ENCODE measurements at regions not wholly inside any gene's neighbourhood (a gene's known extent, or its start where the extent isn't known, plus 50 kb on each side); places are given as distances from the start of the nearest gene placed in this dataset.

DNA sequence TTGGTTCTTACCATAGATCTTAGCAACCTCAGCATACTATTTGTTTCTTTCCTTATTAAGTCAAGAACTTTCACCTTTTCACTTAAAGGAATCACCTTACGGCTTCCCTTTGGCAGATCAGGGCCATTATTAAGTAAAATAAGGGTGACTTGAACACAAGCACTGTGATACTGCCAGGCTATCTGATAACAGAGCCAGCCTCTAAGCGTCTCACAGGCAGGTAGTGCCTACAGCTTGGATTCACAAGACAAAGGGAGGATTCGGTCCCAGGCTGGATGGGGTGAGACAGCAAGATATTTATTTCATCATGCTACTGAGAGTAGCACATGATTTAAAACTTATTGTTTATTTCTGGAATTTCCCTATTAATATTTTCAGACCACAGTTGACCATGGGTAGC is 218.6 kb downstream of the FOXO1 start:
- TF ChIP-seq, protein P1, sequence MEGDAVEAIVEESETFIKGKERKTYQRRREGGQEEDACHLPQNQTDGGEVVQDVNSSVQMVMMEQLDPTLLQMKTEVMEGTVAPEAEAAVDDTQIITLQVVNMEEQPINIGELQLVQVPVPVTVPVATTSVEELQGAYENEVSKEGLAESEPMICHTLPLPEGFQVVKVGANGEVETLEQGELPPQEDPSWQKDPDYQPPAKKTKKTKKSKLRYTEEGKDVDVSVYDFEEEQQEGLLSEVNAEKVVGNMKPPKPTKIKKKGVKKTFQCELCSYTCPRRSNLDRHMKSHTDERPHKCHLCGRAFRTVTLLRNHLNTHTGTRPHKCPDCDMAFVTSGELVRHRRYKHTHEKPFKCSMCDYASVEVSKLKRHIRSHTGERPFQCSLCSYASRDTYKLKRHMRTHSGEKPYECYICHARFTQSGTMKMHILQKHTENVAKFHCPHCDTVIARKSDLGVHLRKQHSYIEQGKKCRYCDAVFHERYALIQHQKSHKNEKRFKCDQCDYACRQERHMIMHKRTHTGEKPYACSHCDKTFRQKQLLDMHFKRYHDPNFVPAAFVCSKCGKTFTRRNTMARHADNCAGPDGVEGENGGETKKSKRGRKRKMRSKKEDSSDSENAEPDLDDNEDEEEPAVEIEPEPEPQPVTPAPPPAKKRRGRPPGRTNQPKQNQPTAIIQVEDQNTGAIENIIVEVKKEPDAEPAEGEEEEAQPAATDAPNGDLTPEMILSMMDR (IDR thresholded peaks at IDR 0.05; ENCODE audit: insufficient read depth, low read length, missing control alignments), result no peak
- ChIA-PET POLR2A (no interaction called here), CTCF (no interaction called here)
- H3K4me3 ChIP-seq (ENCODE audit: low read depth, low read length), result no peak overlapping the region
- DNase-seq (ENCODE audit: low read depth, low spot score), result no peak

DNA sequence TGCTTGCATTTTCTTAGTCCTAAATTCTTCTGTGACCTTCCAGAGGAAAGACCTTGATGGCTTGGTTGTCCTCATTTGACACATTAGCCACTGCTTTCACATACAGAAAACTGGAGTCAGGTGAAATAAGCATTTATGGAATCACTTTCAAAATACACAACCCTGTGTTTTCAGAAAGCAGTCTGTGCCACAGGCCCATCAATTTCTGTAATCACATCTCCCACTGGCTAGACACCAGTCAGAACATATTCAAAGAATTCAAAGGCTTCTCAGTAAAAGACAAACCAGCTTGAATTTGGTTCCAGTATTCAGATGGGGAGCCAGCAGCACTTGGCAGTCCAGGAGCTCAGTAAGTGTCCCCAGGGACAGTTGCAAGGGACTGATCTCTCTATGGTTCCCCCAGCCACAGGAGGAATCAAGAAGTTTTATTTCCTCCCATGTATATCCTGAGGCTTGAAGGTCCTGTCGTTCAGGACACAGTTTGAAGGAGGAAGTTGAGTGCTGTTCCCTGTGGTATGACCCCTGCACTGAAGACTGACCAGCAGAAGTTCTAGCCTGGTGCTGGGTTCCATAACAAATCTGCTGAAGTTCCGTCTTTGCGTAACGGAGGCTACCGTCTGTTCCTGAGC is 214.3 kb downstream of the FOXO1 start:
- ChIA-PET POLR2A (no interaction called here), CTCF (no interaction called here)
- no peak overlapping the region for H3K4me3 ChIP-seq (ENCODE audit: low read depth, low read length)
- DNase-seq (ENCODE audit: low read depth, low spot score), result no peak
- TF ChIP-seq, protein P1 (IDR thresholded peaks at IDR 0.05; ENCODE audit: insufficient read depth, low read length, missing control alignments), result no peak

DNA sequence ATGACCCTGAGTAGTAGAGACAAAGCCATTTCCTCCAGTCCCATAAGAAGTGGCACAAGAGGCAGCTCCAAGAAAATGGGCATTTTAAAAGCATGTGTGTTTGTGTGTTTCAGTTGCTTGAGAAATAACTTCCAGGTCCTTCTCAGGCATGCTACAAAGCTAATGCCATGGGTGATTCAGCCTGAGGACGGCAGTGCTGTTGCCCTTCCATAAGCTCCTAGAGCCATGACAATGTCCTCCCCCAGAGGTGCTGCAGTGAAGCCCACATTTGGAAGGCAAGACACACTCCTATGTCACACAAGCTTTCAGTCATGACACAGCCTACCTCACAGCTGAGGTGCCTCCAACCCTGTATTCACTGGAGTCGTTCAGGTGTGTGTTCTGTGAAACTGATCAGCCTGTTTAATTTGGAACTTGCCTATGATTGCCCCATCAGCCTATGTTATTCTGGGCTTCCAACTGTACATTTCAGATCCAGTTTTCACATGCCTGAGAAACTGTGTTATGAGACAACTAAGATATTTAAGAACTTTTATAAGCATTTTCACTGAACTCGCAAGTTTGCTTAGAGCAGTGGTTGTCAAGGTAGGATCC is 213.6 kb downstream of the FOXO1 start:
- no peak for DNase-seq (ENCODE audit: low read depth, low spot score)
- ChIA-PET POLR2A (no interaction called here), CTCF (no interaction called here)
- TF ChIP-seq, protein P1 (IDR thresholded peaks at IDR 0.05; ENCODE audit: insufficient read depth, low read length, missing control alignments), result no peak
- no peak overlapping the region for H3K4me3 ChIP-seq (ENCODE audit: low read depth, low read length)

DNA sequence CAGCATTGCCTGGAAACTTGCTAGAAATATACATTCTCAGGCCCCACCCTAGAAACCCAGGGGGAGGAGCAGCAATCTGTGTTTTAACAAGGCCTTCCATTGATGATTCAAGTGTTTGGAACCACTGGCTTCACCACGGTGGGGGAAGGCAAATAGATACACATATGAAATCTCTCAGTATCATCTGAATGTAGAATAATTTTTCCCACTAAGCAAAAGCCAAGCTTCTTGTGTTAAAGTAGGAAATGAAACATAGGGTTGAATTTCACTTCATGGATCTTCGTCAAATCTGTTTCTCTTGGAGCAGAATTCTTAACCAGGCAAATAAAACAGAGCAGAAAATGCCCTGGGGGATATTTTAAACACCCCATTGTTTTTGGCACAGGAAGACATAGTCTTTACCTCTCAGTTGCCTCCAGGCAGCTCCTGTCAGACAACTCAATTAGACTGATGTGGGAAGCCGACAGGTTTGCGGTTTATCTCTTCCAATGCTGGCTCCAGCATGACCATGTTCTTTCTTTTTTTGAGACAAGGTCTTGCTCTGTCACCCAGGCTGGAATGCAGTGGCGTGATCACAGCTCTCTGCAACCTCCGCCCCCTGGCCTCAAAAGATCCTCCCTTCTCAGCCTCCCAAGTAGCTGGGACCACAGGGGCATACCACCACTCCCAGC is 213.0 kb downstream of the FOXO1 start:
- ChIA-PET POLR2A (no interaction called here), CTCF (no interaction called here)
- H3K4me3 ChIP-seq (ENCODE audit: low read depth, low read length), result no peak overlapping the region
- DNase-seq (ENCODE audit: low read depth, low spot score), result no peak
- TF ChIP-seq, protein P1 (IDR thresholded peaks at IDR 0.05; ENCODE audit: insufficient read depth, low read length, missing control alignments), result no peak

DNA sequence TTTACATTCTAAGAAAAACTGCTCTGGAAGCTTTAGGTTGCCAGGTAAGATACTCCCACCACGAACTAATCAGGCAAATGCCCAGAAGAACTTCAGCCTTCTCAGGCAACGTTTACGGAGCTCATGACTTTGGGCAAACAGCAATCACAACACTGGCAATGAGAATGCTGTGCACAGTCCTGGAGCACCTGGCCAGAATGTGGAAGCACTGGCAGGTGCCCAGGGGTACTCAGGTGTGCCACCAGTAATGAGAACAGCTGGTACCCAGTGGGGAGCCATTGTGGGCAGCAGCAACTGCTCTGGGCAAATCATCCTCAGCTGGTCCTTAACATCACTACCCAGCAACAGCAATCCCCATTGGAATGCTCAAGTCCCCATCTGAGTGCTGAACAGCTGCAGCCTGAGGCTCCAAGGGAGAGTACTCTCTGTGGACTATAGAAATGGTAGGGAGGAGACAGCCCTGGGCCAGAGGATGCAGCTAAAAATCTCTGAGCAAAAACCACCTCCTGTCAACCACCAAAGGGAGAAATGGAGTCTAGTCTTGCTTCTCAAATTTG is 210.0 kb downstream of the FOXO1 start:
- no peak overlapping the region for H3K4me3 ChIP-seq (ENCODE audit: low read depth, low read length)
- POLR2A ChIA-PET, result no interaction called here
- DNase-seq (ENCODE audit: low read depth, low spot score), result no peak
- TF ChIP-seq, protein P1 (IDR thresholded peaks at IDR 0.05; ENCODE audit: insufficient read depth, low read length, missing control alignments), result no peak
- CTCF ChIA-PET, result interaction anchor here (1.5 kb wide), 1 partner anchor 8 kb away, joined by 5 read pairs; no protein-coding TSS in a partner anchor

DNA sequence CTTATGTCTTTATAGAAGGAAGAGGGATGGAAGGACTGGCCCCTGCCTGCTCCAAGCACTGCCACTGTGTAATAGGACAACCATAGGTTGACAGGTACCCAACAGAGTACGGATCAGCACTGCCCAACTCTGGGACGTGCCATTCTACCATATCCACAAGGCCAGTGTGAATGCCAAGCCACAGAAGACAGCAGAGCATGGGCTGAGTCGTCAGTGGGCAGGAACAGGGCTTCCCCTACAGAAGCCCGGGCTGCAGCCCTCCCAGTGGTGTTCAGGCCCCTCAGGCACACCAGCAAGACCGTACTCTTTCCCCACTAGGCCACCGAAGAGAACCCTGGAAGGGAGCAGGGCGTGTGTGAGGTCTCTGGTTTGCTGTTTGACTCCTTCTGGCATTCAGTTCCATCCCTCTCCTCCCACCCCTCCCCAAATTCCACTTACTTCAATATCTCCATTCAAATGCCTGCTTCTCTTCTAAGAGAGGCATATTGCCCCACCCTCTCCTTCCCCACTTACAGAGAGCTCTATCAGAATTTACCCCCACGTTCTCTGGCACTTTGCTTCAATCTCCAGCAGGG is 209.4 kb downstream of the FOXO1 start:
- TF ChIP-seq, protein P1 (IDR thresholded peaks at IDR 0.05; ENCODE audit: insufficient read depth, low read length, missing control alignments), result no peak
- DNase-seq (ENCODE audit: low read depth, low spot score), result no peak
- ChIA-PET POLR2A (no interaction called here), CTCF (no interaction called here)
- no peak overlapping the region for H3K4me3 ChIP-seq (ENCODE audit: low read depth, low read length)
